GM19240 (cell line): ENCODE measurements at regions not wholly inside any gene's neighbourhood (a gene's known extent, or its start where the extent isn't known, plus 50 kb on each side); places are given as distances from the start of the nearest gene placed in this dataset.
"Not testable (repeated sequence)": the region's sequence is repeated elsewhere in the genome, so short reads cannot be mapped to it uniquely, and the experiment has no call there.

ENCODE experiments used
- DNase-seq: peaks from one replicate; pipeline ENCODE4 v3.0.0; 2011; ENCODE audit warnings: low spot score; ENCODE audit not compliant: insufficient read length

- not testable (repeated sequence) for DNase-seq
These were observed 427.1 kb downstream of the NAF1 start for GRCh38 chr4:162739596-162739995.

GRCh38 chr4:162732876-162733275 is 433.8 kb downstream of the NAF1 start:
- no peak for DNase-seq

- DNase-seq: no peak
These were observed 438.9 kb downstream of the NAF1 start for GRCh38 chr4:162727766-162728165.

GRCh38 chr4:162727232-162727631 is 439.5 kb downstream of the NAF1 start:
- DNase-seq: no peak

DNA sequence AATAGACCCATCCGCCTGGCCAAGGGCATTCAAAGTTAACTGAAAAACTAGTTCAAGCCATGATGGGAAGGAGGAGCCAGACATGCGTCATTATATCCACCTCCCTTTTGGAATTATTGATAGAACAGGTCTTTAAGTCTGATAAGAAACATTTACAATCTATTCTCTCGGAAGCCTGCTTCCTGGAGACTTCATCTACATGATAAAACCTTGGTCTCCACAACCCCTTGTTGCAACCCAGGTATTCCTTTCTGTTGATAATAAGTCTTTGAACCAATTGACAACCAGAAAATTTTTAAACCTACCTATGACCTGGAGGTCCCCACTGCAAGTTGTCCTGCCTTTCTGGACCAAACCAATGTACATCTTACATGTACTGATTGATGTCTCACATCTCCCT is 451.3 kb downstream of the NAF1 start:
- DNase-seq: no peak

DNA sequence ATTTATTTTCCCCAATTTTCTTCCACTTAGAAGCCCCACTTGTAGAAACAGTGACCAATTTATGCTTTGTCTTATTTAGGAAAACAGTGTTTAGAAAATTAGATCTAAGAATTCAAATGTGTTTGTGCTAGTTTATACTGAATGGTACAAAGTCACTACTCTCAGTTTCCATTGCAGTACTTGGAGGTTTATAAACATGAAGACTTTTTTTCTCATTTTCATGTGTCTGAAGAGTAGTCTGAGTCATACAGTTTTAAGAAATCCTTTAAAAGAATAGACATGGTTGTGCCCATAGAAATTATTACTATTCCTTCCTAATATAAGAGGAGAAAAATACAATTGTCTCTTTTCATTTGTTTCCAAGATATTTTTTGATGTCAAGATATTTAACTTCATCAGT is 458.7 kb downstream of the NAF1 start:
- no peak for DNase-seq

GRCh38 chr4:162706632-162707031 is 460.1 kb downstream of the NAF1 start:
- DNase-seq: no peak

GRCh38 chr4:162706051-162706450 is 460.6 kb downstream of the NAF1 start:
- DNase-seq: no peak

DNA sequence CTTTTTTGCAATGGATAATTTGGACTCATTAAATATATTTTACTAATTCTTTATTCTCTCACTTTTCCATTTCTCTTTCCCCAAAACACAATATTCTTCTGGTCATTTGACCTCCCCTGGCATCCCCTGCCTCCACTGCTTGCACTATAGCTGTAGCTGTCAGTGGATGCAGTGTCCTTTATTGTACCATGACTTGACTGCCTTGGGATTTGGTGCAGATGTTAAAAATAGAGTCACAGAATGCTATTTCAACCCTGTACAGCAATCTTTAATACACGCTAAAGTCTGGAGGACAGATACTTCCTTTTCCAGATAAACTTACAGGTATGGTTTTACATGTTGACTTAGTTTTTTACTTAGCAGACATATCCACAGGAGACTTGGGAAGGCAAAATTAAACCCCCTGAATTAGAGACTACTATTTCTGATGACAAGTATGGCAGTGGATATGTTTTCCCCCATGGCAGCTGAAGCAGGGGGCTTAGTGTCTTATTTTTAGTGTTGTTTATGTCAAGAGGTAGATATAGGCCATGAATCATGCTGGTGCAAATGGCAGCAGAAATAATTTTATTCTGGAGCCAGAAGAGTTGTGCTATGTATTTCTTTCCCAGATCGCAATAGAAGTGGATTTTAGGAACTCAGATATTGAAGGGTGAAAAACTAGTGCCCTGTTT is 461.4 kb downstream of the NAF1 start:
- no peak for DNase-seq

DNA sequence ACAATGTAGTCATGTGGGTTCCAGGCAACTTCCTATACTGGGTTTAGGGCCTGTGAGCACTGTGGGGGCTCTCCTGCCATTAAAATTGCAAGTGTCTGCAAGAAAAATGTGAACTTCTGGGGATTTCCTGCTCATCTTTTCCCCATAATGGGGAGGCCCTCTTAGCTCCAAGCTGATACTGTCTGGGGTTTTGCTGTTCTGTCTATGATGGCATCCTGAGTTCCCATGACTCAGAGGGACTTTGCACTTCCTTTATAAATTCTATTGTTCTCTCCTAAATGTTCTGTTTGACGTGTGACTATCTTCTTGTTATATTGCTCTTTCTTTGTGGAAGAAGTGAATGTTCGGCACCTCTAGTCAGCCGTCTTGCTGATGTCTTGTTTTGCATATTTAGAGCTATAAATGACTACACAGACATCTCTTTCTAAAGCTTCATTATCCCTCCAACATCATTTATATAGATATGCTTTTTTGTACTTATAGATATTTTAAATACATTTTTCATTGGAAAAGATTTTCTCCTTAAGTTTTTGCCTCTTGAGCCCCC is 465.8 kb downstream of the NAF1 start:
- no peak for DNase-seq

DNA sequence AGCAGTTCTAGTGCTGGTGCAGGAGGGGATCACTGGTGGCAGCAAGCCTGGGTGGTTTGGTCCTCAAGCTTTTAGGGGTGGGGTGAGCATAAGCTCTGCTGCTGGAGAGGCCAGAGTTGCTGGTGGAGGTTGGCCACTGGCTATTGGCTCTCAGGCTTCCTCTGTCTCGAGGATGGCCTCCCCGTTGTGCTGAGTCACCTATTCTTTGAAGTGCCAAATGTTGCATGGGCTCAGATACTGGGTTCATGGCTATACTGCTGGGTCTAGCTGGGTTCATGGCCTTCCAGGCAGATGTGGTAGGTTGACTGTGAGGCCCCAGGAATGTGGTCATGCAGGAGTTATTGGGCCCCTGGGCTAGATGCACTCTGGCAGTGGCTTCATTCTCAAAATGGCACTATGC is 466.3 kb downstream of the NAF1 start:
- DNase-seq: no peak

GRCh38 chr4:162699629-162700028 is 467.1 kb downstream of the NAF1 start:
- no peak for DNase-seq

- DNase-seq: no peak
These were observed 481.3 kb downstream of the NAF1 start for GRCh38 chr4:162685410-162685809.

GRCh38 chr4:162684998-162685397 is 481.7 kb downstream of the NAF1 start:
- no peak for DNase-seq

DNA sequence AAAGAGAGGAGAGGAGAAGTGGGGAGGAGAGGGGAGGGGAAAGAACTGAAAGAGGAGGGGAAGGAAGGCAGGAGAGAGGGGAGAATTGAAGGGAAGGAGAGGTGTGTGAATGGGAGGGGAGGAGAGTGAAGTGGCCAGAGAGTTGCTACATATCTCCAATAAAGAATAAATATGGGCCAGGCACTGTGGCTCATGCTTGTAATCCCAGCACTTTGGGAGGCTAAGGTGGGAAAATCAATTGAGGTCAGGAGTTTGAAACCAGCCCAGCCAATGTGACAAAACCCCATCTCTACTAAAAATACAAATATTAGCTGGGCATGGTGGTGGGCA is 482.4 kb downstream of the NAF1 start:
- no peak for DNase-seq

GRCh38 chr4:162683659-162684370 is 482.9 kb downstream of the NAF1 start:
- DNase-seq: no peak

GRCh38 chr4:162682651-162683050 is 484.0 kb downstream of the NAF1 start:
- no peak for DNase-seq

DNA sequence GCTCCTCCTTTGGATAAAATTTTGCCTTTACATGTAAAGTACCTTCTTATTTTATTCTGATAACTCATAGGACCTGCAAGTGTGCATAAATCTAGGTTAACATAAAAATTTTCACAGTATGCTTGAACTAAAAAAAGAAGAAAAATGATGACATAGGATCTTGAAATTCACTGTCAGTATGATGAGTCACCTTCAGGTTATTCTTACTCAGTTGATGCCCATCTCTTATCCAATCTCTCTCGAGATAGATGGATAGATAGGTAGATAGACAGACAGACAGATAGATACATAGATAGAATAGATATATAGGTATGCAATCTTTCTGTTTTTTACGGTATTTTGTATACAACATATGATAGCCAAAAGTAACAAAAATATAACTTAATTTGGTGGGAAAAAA is 485.5 kb downstream of the NAF1 start:
- no peak for DNase-seq

DNA sequence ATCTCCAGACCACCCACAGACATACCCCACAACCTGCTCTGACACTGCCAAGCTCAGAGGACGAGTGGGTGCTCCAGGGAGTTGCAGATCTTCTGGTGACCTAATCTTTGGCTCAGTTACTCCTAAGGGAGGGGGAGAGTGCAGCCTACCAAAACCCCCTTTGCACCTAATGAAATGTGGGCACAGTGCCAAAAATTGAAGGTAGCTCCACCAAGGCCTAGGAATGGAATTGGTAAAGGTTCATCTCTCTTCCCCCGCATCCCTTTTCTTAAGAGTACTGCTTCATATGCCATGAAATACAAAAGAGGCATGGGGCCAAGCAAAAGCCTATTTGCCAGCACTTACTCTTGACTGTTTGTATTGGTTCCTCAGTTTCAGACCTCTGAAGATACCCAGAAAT is 491.0 kb downstream of the NAF1 start:
- DNase-seq: no peak

DNA sequence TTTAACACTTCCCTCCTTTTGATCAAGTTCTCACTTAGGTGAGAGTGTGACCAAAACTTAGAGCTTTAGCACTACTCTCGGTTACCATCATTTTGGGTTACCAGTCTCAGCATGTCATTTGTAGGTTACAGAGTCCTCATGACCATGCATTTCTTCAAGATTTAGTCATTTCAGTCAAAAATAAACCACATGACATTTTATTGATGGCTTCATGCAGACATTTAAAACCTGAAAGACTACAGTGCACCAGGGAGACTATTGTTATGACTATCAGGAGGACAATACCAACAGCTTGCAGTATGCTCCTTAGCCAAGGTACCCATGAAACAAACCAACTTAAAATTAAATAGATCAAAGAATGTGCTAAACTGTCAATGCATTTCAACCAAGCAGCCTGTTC is 498.1 kb upstream of the FSTL5 start:
- DNase-seq: no peak

- DNase-seq: no peak
These were observed 495.9 kb upstream of the FSTL5 start for GRCh38 chr4:162659716-162660115.

DNA sequence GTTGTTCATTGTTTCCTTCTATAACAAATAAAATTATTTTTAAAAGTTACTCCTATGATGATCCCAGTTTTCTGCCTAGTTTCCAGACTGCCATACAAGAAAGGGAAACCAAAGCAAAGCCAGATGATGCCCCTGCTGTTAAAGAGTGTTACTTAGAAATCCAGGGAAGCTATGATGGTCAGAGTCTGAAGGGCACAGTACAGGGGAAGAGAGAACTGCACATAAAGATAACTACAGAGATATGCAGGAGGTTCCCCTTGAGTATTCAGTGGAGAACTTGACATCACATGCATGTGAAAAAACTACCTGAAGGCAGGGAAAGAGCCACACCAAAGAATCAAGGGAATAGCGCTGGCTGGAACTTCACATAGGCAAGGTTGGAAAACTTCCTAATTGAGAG is 494.2 kb upstream of the FSTL5 start:
- DNase-seq: no peak

DNA sequence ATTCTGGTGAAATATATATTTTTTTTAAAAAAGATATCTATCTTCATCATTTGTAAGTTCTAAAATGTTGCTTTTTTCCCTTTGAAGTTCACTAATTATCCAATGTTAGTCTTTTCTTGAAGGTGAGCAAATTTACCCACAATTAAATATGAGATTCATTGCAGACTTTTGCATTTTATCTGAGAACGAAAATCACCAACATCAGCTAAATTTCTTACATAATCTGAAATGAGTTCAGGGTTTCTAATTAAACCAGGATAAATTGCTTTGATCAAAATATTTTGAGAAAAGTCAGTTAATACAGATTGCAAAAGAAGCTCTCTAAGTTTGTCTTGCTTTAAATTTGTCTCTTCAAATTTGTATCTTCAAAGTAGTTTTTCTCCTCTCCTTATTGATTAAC is 486.4 kb upstream of the FSTL5 start:
- no peak for DNase-seq
